Activated T-cell treated with anti-CD3 and anti-CD28 coated beads, Interleukin-2, amount 50 U/mL, for 4 hours (primary cell): ENCODE measurements at regions not wholly inside any gene's neighbourhood (a gene's known extent, or its start where the extent isn't known, plus 50 kb on each side); places are given as distances from the start of the nearest gene placed in this dataset.

Experiments
- ATAC-seq, 2 donors: fragments of 200-7000 bp; cut with Tn5 transposase; one replicate each; pipeline ENCODE4 v1.10.0; 2021
- DNase-seq: peaks from one replicate; pipeline ENCODE4 v3.0.0-alpha.2; 2020
- H3K27me3 Mint-ChIP-seq: one replicate; pipeline ENCODE4 v1.8.0; 2021; ENCODE audit warnings: low read depth, mixed read lengths
- H3K36me3 Mint-ChIP-seq: one replicate; pipeline ENCODE4 v1.8.0; 2022; ENCODE audit warnings: mixed read lengths; ENCODE audit not compliant: insufficient read depth
- H3K4me1 Mint-ChIP-seq: one replicate; pipeline ENCODE4 v1.8.0; 2021; ENCODE audit warnings: low read depth, mixed read lengths
- H3K4me3 Mint-ChIP-seq: one replicate; pipeline ENCODE4 v1.8.0; 2021; ENCODE audit warnings: mild to moderate bottlenecking, moderate library complexity, mixed read lengths
- H3K9me3 Mint-ChIP-seq: one replicate; pipeline ENCODE4 v1.8.0; 2021; ENCODE audit warnings: mixed read lengths

DNA sequence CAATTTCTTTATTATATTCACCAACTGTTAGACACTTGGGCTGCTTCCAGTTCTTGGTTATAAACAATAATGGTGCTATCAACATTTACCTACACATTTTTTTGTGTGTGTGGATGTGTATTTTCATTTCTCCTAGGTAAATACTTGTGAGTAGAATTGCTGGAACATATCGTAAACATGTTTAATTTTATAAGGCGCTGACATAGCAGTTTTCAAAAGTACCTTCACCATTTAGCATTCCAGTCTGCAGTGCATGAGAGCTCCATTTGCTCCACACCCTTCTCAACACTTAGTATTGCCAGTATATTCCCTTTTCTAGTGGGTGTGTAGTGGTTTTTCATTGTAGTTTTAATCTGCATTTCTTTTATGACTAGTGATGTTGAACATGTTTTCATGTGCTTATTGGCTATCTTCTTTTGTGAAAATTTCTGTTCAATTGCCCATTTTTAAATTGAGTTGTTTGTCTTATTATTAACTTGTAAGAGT, 59.6 kb upstream of the FAM204A start:
- H3K27me3 Mint-ChIP-seq = peaks cover 10% of the 10 kb centered on the region
- peaks cover 3% of the 10 kb centered on the region for H3K9me3 Mint-ChIP-seq

DNA sequence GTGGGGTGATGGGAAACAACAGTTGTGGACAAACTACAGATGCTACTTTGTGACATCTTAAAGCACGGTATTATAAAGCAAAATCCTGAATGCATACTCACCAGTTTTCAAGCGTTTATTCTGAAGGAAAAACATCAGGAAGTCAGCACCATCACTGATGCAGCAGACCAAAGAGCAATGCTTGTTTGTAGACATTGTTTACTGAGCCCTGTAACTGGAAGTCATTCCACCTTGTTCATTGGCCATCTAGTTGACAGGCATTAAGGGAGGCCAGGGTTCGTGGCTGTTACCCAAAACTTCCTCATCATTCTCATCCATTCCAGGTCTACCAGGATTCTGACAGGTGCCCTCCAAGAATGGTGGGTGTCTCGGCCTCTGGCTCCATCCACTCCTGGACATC, 55.3 kb upstream of the FAM204A start:
- ATAC-seq (no peak), DNase-seq (no peak)
- Mint-ChIP-seq H3K4me1 (peaks cover 4% of the 10 kb centered on the region), H3K27me3 (peaks cover 3% of the 10 kb centered on the region), H3K9me3 (peaks cover 3% of the 10 kb centered on the region), H3K4me3 (no peak overlapping the region), H3K36me3 (no peaks in the 10 kb centered on the region)

More for the DNA sequence above, 59.6 kb upstream of the FAM204A start:
- H3K4me1 Mint-ChIP-seq = no peaks in the 10 kb centered on the region
- DNase-seq (no peak), ATAC-seq (no peak)
- no peaks in the 10 kb centered on the region for H3K36me3 Mint-ChIP-seq
- no peak overlapping the region for H3K4me3 Mint-ChIP-seq

DNA sequence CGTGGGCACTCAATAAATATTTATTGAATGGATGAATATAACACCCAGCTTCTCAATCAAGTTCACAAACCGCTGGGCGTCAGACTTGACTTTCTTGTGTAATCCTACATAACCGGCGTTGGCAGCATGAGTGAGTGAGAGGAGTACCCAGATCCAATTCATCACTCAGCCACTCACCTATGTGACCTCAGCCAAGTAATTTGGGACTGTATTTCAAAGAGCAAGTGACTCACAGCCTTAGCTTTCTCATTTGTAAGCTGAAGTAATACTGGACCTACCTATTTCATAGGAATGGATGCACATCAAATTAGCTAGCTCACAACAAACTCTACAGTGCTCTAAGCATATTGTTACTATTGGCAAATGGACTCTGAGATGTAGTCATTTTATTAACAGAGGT, 53.8 kb upstream of the FAM204A start:
- no peak for DNase-seq
- ATAC-seq = no peak
- no peaks in the 10 kb centered on the region for H3K9me3 Mint-ChIP-seq
- H3K4me3 Mint-ChIP-seq = no peak overlapping the region
- H3K36me3 Mint-ChIP-seq = no peaks in the 10 kb centered on the region
- peaks cover 10% of the 10 kb centered on the region for H3K27me3 Mint-ChIP-seq
- H3K4me1 Mint-ChIP-seq = peaks cover 4% of the 10 kb centered on the region

DNA sequence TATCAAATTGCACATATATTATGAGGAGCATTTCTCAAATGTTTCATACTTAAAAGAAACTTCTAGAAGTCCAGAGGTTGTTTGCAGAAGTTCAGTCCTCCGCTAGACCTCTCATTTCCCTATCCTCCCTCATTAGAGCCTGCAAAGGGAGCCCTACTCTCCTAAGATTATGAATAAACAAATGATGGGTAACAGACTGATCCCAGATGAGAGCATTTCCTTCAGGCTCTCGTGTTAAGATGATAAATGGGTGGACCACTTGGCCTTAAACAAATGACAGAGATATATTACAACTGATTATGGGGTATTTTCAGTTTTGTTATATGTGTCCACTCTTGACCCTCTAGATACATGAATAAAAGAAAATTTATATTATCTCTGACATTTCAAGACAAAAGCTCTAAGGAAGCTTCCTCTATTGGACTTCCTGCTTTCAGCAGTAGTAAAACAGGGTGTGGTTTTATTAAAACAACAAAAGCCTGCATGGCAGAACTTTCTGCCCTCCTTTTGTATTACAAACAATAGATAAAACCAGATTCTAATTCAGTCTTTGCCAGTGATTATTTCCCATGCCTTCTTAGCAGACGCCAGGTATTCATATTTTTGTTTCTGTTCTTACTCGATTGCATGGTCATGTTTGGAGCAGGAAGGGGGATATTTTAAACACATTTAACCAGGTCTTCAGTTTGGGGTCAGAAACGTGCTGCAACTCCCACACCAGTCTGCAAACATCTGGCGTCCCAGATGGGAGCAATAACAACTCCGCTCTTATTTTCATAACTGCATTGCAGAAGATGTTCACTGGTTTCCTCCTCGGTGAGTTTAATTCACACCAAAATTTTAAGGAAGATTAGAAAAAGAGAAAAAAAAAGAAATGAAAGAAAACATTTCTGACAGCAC, 52.4 kb upstream of the FAM204A start:
- Mint-ChIP-seq H3K36me3 (no peaks in the 10 kb centered on the region), H3K4me3 (no peak overlapping the region), H3K9me3 (no peaks in the 10 kb centered on the region), H3K27me3 (peaks cover 16% of the 10 kb centered on the region), H3K4me1 (peaks cover 4% of the 10 kb centered on the region)
- ATAC-seq = no peak
- no peak for DNase-seq

DNA sequence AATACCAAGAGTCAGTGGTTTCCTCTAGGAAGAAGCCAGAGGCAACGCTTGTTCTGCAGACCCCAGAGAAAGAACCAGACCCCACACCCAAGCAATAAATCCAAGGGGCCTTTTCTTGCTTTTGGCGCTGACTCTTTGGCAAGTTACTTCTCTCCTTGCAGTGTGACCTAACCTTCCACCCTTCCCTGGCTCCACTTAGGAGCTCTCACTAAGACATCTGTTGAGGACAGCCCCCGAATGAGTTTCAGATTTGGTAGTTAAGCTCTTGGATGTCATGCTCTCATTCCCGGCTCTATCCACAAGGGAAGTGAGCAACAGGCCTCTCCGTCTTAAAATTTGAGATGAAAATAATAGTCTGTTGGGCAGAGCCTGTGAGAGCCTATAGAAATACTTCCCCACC, 50.6 kb upstream of the FAM204A start:
- H3K36me3 Mint-ChIP-seq = no peaks in the 10 kb centered on the region
- DNase-seq (no peak), ATAC-seq (no peak)

More for the DNA sequence above, 50.6 kb upstream of the FAM204A start:
- H3K4me3 Mint-ChIP-seq = no peak overlapping the region
- H3K9me3 Mint-ChIP-seq = no peaks in the 10 kb centered on the region
- H3K27me3 Mint-ChIP-seq = peaks cover 18% of the 10 kb centered on the region
- H3K4me1 Mint-ChIP-seq = peaks cover 4% of the 10 kb centered on the region
